Ishikawa (cell line): ENCODE measurements at regions not wholly inside any gene's neighbourhood (a gene's known extent, or its start where the extent isn't known, plus 50 kb on each side); places are given as distances from the start of the nearest gene placed in this dataset.

Source experiments
- CEBPB ChIP-seq: IDR thresholded peaks from 2 replicates; pipeline ENCODE4 v1.6.1; 2012
- CREB1 ChIP-seq: IDR thresholded peaks from 2 replicates; pipeline ENCODE4 v1.6.1; 2012; ENCODE audit warnings: low read depth
- EGR1 ChIP-seq: IDR thresholded peaks from 2 replicates; pipeline ENCODE4 v1.6.1; 2012
- EP300 ChIP-seq: IDR thresholded peaks from 2 replicates; pipeline ENCODE4 v1.6.1; 2012; ENCODE audit warnings: borderline replicate concordance
- FOXM1 ChIP-seq: IDR thresholded peaks from 2 replicates; pipeline ENCODE4 v1.6.1; 2012; ENCODE audit warnings: low read depth, borderline replicate concordance
- MAX ChIP-seq: IDR thresholded peaks from 2 replicates; pipeline ENCODE4 v1.6.1; 2012
- NFIC ChIP-seq: IDR thresholded peaks from 2 replicates; pipeline ENCODE4 v1.6.1; 2012
- RAD21 ChIP-seq: IDR thresholded peaks from 2 replicates; pipeline ENCODE4 v1.6.1; 2012; ENCODE audit warnings: low read depth
- REST ChIP-seq: IDR thresholded peaks from 2 replicates; pipeline ENCODE4 v1.6.1; 2012; ENCODE audit warnings: low read depth, mild to moderate bottlenecking
- TAF1 ChIP-seq: IDR thresholded peaks from 2 replicates; pipeline ENCODE4 v1.6.1; 2012; ENCODE audit warnings: low read depth, mild to moderate bottlenecking
- TCF12 ChIP-seq: IDR thresholded peaks from 2 replicates; pipeline ENCODE4 v1.6.1; 2012; ENCODE audit warnings: low read depth
- TEAD4 ChIP-seq: IDR thresholded peaks from 2 replicates; pipeline ENCODE4 v1.6.1; 2012
- USF1 ChIP-seq: IDR thresholded peaks from 2 replicates; pipeline ENCODE4 v1.6.1; 2012
- YY1 ChIP-seq: IDR thresholded peaks from 2 replicates; pipeline ENCODE4 v1.6.1; 2012; ENCODE audit warnings: low read depth
- ZBTB7A ChIP-seq: IDR thresholded peaks from 2 replicates; pipeline ENCODE4 v1.6.1; 2012; ENCODE audit warnings: low read depth

DNA sequence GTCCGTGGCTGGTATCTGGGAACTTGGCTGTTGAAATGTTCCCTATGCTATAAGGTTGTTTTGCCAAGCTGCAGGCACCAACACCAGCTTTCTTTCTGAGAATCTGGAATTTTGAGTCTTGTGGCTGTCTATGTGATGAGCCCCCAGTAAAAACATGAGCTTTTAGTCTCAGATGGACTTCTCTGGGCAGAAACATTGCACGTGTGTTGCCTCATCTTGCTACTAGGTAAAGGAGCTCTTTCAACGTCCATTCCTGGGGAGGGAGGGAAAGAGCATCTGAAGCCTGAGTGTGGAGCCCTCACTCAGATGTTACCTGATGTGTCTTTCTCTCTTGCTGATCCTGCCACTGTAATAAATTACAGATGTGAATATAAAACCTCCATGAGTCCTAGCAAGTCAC is 183.8 kb upstream of the LHX5 start:
- TF ChIP-seq TCF12 (no peak), FOXM1 (no peak), TAF1 (no peak), MAX (no peak), EP300 (no peak), RAD21 (no peak), NFIC (no peak), USF1 (no peak), CREB1 (no peak), REST (no peak), EGR1 (no peak), YY1 (no peak), TEAD4 (no peak), CEBPB (no peak), ZBTB7A (no peak)

DNA sequence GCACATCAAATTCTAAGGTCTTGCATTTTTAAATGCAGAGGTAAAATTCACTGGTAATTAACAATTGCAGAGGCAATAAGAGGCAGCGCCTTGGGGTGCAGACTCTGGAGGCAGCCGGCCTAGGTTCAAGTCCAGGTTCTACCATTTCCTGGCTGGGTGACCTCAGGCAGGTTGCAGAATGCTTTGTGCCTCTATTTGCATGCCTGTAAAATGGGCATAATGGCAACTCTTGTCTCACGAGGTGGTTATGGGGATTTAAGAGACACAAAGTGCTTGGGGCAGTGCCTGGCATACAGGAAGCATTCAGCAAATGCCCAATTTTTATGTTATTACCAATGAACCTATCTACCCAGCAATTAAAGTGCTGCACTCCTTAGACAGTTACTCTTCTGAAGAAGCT is 180.0 kb upstream of the LHX5 start:
- TF ChIP-seq EP300 = no peak
- no peak for TF ChIP-seq TEAD4
- no peak for TF ChIP-seq USF1
- no peak for TF ChIP-seq NFIC
- no peak for TF ChIP-seq ZBTB7A
- no peak for TF ChIP-seq CEBPB
- TF ChIP-seq TAF1 = no peak
- no peak for TF ChIP-seq EGR1
- TF ChIP-seq REST = no peak
- no peak for TF ChIP-seq CREB1
- no peak for TF ChIP-seq MAX

- TF ChIP-seq CEBPB = no peak
- TF ChIP-seq TCF12 = no peak
- TF ChIP-seq EP300 = no peak
- no peak for TF ChIP-seq USF1
- no peak for TF ChIP-seq TEAD4
- no peak for TF ChIP-seq FOXM1
- no peak for TF ChIP-seq EGR1
- TF ChIP-seq YY1 = no peak
- no peak for TF ChIP-seq ZBTB7A
- no peak for TF ChIP-seq NFIC
- no peak for TF ChIP-seq RAD21
- no peak for TF ChIP-seq TAF1
- TF ChIP-seq REST = no peak
- no peak for TF ChIP-seq MAX
- no peak for TF ChIP-seq CREB1
These were observed 178.8 kb upstream of the LHX5 start for GRCh38 chr12:113650476-113650875.

DNA sequence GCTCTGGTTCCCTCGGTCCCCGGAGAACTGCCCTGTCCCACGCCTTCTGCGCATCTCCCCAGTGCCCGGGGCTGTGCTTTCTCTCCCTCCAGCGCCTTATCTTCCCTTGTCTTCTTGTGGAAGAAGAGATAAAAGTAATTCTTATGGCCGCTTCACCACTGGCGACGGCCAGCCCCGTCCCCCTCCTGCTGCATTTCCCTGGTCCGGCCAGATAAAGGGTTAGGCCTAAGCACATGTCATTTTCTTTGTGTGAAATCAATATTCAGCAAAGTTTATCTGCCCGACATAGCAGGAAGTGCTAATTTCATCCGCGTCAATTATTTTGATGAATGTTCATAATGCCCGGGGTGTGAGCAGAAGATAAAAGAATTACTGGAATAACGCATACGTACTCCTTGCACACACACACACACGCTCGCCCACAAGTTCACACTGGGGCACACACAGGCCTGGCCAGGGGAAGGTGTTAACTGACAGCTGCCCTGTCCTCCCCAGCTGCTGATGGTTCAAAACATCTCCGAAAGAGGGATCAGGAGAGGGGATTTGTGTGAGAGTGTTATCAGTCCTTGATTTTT is 177.7 kb upstream of the LHX5 start:
- TF ChIP-seq RAD21 = no peak
- TF ChIP-seq EGR1 = no peak
- no peak for TF ChIP-seq EP300
- no peak for TF ChIP-seq USF1
- no peak for TF ChIP-seq CREB1
- no peak for TF ChIP-seq TAF1
- TF ChIP-seq FOXM1 = no peak
- TF ChIP-seq REST = no peak
- no peak for TF ChIP-seq NFIC
- no peak for TF ChIP-seq ZBTB7A
